Stomach (tissue), 8 donors: ENCODE measurements at regions not wholly inside any gene's neighbourhood (a gene's known extent, or its start where the extent isn't known, plus 50 kb on each side); places are given as distances from the start of the nearest gene placed in this dataset.
"Not testable (repeated sequence)": the region's sequence is repeated elsewhere in the genome, so short reads cannot be mapped to it uniquely, and the experiment has no call there.

Experiments
- DNase-seq, 2 donors: peaks; one replicate each; pipeline versions ENCODE4 v3.0.0 to v3.0.0-alpha.2; 2013 to 2019
- H3K27ac ChIP-seq, 5 donors: fragments of 200-600 bp in 4 of 5; sonication (generic) in 4 of 5; one replicate each; pipeline ENCODE4 v1.5.1; 2013 to 2019; ENCODE audit warnings: mild to moderate bottlenecking in 1 of 5, moderate library complexity in 1 of 5
- H3K27me3 ChIP-seq, 3 donors: fragments of 200-600 bp; sonication (generic); one replicate each; pipeline ENCODE4 v1.5.1; 2017 to 2019; ENCODE audit warnings: mixed run types in 1 of 3
- H3K36me3 ChIP-seq, 4 donors: fragments of 200-600 bp; sonication (generic); 1 replicate in 3 of 4; 2 replicates in 1 of 4; pipeline ENCODE4 v1.5.1; 2016 to 2019
- H3K4me1 ChIP-seq, 4 donors: fragments of 200-600 bp; sonication (generic); one replicate each; pipeline ENCODE4 v1.5.1; 2016 to 2019
- H3K4me3 ChIP-seq, 4 donors: fragments of 200-600 bp; sonication (generic) in 3 of 4; one replicate each; pipeline ENCODE4 v1.5.1; 2016 to 2019; ENCODE audit warnings: mild to moderate bottlenecking in 1 of 4
- H3K9me3 ChIP-seq, 4 donors: fragments of 200-600 bp; sonication (generic); one replicate each; pipeline ENCODE4 v1.5.1; 2016 to 2019
- EP300 ChIP-seq: sonication (generic); formaldehyde crosslinking; IDR thresholded peaks from one replicate; pipeline ENCODE4 v1.6.1; 2017; ENCODE audit warnings: antibody characterized with exemption
- POLR2A ChIP-seq, 4 donors: fragments of 450-650 bp; IDR thresholded peaks; one replicate each; pipeline ENCODE4 v1.6.1; 2016; ENCODE audit warnings: antibody characterized with exemption in 4 of 4, control low read depth in 2 of 4, mild to moderate bottlenecking in 1 of 4, moderate library complexity in 1 of 4
- POLR2AphosphoS5 ChIP-seq, 3 donors: sonication (generic); formaldehyde crosslinking; IDR thresholded peaks; one replicate each; pipeline ENCODE4 v1.6.1; 2016; ENCODE audit warnings: antibody characterized with exemption in 3 of 3
- WGBS, 5 donors: extraction: QIAGEN DNeasy Blood & Tissue Kit in 3 of 5; methylation state at CpG; one replicate each; pipeline versions ENCODE4 v1.1.5 to v1.1.7; 2013 to 2018; 5-methylcytosine and 5-hydroxymethylcytosine counted together
- intact Hi-C: fragments of 100-400 bp; cut with DNase I; formaldehyde crosslinking; loops from one replicate; pipeline ENCODE4 v1.15.1; 2023; ENCODE audit warnings: low total_unique reads
- TF ChIP-seq, protein P1 (sequence below), 7 experiments: fragments of 450-650 bp in 4 of 7; fragments of 200-600 bp in 3 of 7; sonication (generic) in 3 of 7; IDR thresholded peaks; one replicate each; pipeline ENCODE4 v1.5.1; 2016 to 2019; ENCODE audit warnings: antibody characterized with exemption in 7 of 7, control low read depth in 2 of 7, mild to moderate bottlenecking in 1 of 7
- donor health status: healthy with polysubstance abuse.
- donor health status: Bipolar disorder and iron deficiency.
- donor health status: healthy.

- Histone ChIP-seq H3K4me1 (no peaks in the 10 kb centered on the region), H3K36me3 (no peaks in the 10 kb centered on the region), H3K27ac (no peak overlapping the region), H3K27me3 (no peaks in the 10 kb centered on the region), H3K9me3 (no peaks in the 10 kb centered on the region), H3K4me3 (no peak overlapping the region)
- intact Hi-C loops = no loop called here
- TF ChIP-seq EP300 = no peak
- no peak for TF ChIP-seq POLR2A (IDR thresholded peaks at IDR 0.05)
- TF ChIP-seq, protein P1, sequence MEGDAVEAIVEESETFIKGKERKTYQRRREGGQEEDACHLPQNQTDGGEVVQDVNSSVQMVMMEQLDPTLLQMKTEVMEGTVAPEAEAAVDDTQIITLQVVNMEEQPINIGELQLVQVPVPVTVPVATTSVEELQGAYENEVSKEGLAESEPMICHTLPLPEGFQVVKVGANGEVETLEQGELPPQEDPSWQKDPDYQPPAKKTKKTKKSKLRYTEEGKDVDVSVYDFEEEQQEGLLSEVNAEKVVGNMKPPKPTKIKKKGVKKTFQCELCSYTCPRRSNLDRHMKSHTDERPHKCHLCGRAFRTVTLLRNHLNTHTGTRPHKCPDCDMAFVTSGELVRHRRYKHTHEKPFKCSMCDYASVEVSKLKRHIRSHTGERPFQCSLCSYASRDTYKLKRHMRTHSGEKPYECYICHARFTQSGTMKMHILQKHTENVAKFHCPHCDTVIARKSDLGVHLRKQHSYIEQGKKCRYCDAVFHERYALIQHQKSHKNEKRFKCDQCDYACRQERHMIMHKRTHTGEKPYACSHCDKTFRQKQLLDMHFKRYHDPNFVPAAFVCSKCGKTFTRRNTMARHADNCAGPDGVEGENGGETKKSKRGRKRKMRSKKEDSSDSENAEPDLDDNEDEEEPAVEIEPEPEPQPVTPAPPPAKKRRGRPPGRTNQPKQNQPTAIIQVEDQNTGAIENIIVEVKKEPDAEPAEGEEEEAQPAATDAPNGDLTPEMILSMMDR (IDR thresholded peaks at IDR 0.05) = no peak
- TF ChIP-seq POLR2AphosphoS5 (IDR thresholded peaks at IDR 0.05) = no peak
- 37 to 61% (median 47%) methylated on average over 3 of the region's 3 CpGs for WGBS, 5 donors
- no peak for DNase-seq
These were observed 764.1 kb upstream of the ARRDC3 start for GRCh38 chr5:92147266-92147665.

DNA sequence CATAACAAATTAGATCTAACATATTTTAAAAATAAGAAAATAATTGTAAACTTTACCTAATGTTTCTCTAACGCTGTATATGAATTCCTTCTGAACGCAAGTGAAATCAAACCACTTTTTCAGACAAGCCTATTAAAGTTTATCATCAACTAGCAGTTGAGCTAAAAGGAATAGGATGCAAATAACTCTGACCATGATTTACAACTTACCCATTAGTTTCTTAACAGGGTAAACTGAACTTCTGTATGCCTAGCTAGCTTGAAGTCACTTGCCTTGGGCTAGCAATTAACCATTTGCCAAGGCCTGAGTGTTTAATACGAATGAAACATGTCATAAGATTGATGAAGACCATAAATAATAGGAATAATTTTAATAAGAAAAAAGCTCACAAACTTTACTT is 762.7 kb upstream of the ARRDC3 start:
- 70 to 77% (median 75%) methylated on average over 3 of the region's 3 CpGs for WGBS, 5 donors
- intact Hi-C loops = no loop called here
- H3K36me3 ChIP-seq = no peaks in the 10 kb centered on the region

DNA sequence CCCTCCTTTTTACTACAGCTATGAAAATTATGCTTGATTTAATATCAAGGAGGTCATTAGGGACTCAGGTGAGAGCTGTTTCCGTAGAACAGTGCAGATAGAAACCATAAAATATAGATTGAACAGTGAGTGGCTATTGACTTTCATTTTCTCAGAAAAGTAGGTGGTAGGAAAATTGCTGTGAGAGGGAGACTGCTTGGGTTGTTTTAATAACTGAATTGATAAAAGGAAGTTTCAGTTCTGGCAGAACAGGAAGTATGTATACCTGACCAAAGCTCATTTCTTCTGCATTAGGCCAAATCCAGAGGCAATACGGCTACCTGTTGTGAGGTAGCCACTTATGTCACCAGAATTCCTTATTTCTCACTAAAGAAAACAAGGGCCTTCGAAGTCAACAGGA is 761.7 kb upstream of the ARRDC3 start:
- Histone ChIP-seq H3K9me3 (no peaks in the 10 kb centered on the region), H3K4me1 (no peaks in the 10 kb centered on the region), H3K36me3 (no peaks in the 10 kb centered on the region), H3K27ac (no peak overlapping the region), H3K4me3 (no peak overlapping the region), H3K27me3 (no peaks in the 10 kb centered on the region)
- DNase-seq = no peak
- intact Hi-C loops = no loop called here
- no peak for TF ChIP-seq POLR2A (IDR thresholded peaks at IDR 0.05)
- no peak for TF ChIP-seq POLR2AphosphoS5 (IDR thresholded peaks at IDR 0.05)
- no peak for TF ChIP-seq EP300
- TF ChIP-seq, protein P1 (IDR thresholded peaks at IDR 0.05) = no peak
- 66 to 78% (median 69%) methylated on average over 3 of the region's 3 CpGs for WGBS, 5 donors

More for the DNA sequence above, 762.7 kb upstream of the ARRDC3 start:
- Histone ChIP-seq H3K9me3 (no peaks in the 10 kb centered on the region), H3K27me3 (no peaks in the 10 kb centered on the region), H3K4me1 (no peaks in the 10 kb centered on the region), H3K27ac (no peak overlapping the region), H3K4me3 (no peak overlapping the region)
- no peak for TF ChIP-seq EP300
- TF ChIP-seq POLR2A (IDR thresholded peaks at IDR 0.05) = no peak
- TF ChIP-seq POLR2AphosphoS5 (IDR thresholded peaks at IDR 0.05) = no peak
- no peak for DNase-seq

DNA sequence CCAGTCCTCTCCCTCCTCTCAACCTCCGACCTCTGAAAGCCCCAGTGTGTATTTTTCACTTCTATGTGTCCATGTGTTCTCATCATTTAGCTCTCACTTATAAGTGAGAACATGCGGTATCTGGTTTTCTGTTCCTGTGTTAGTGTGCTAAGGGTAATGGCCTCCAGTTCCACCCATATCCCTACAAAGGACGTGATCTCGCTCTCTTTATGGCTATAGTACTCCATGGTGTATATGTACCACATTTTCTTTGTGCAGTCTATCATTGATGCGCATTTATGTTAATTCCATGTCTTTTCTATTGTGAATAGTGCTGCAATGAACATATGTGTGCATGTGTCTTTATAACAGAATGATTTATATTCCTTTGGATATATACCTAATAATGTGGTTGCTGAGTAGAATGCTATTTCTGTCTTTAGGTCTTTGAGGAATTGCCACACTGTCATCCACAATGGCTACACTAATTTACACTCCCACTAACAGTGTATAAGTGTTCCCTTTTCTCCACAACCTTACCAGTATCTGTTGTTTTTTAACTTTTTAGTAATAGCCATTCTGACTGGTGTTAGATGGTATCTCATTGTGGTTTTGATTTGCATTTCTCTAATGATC is 749.3 kb upstream of the ARRDC3 start:
- intact Hi-C loops, H3K9me3 ChIP-seq, DNase-seq, H3K27ac ChIP-seq, H3K36me3 ChIP-seq, H3K4me3 ChIP-seq, H3K4me1 ChIP-seq, H3K27me3 ChIP-seq: not testable (repeated sequence)
- WGBS, 5 donors = 71 to 88% (median 76%) methylated on average over 5 of the region's 5 CpGs

DNA sequence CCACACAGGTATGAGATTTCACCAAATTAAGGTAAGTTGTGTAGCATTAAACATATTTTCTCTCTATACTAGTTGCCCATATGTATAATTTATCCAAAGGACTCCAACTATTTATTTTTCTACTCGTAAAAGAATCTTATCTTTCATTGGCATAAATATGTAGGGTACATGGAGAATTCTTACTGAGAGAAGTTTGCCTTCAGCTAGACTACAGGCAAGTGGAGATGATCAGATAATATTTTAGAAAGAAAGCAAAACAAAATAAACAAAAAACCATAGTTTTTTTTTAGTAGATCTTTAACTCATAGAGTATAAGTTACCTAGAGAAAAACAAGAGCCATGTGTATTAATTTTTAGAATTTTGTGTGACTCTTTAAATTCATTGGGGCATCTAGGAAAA is 743.1 kb upstream of the ARRDC3 start:
- H3K9me3 ChIP-seq = no peaks in the 10 kb centered on the region
- no peak for DNase-seq
- no peaks in the 10 kb centered on the region for H3K27me3 ChIP-seq
- intact Hi-C loops = no loop called here
- H3K27ac ChIP-seq = no peak overlapping the region
- no peak overlapping the region for H3K4me3 ChIP-seq
- 39 to 66% (median 55%) methylated on average over 1 of the region's 1 CpG for WGBS, 5 donors
- no peaks in the 10 kb centered on the region for H3K36me3 ChIP-seq
- TF ChIP-seq, protein P1 (IDR thresholded peaks at IDR 0.05) = no peak
- no peak for TF ChIP-seq POLR2AphosphoS5 (IDR thresholded peaks at IDR 0.05)
- no peak for TF ChIP-seq EP300
- no peak for TF ChIP-seq POLR2A (IDR thresholded peaks at IDR 0.05)
- no peaks in the 10 kb centered on the region for H3K4me1 ChIP-seq
